ENCODE measurements at regions not wholly inside any gene's neighbourhood (a gene's known extent, or its start where the extent isn't known, plus 50 kb on each side); places are given as distances from the start of the nearest gene placed in this dataset.
A peak's percentile ranks its signal among the peaks of the same experiment; 100 is the strongest.

DNA sequence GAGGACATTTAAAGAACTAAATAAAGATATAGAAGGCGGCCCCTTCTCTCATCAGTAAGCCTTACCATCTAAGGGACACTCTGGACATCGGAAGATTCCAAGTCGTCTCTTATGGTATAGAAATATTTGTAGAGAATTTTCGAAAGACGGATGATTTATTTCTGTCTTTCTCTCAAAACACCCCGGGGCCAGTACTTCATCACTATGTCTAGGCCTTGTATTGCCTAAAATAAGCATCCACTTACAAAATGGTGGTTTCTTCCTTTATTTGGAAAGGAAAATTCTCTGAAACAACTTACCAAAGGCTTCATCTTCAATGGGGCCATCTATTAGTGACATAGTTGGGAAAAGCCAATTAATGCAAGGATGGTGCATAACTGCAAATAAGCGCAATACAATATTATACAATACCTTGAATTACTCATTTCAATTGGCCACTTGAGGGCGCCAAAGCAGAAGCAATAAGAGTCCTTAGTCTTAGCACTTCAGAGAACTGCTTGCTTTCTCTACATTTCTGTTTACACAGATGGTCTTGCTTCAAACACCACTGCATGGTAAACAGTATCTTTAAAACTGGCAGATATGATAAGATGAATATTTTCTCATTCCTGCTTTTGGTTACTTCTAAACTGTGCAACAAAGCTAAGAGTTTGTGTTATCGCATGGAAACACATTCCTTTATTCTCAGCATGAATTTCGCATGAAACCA is 113.2 kb downstream of the VIP start:
- Histone ChIP-seq H3K27me3 (ENCODE audit: control insufficient read depth in 2 of 2, insufficient read depth in 2 of 2, low read length in 2 of 2) (no peaks in the 10 kb centered on the region), H3K4me1 (ENCODE audit: control insufficient read depth in 2 of 2, insufficient read depth in 2 of 2, low read length in 2 of 2) (no peaks in the 10 kb centered on the region), H3K9me3 (ENCODE audit: control insufficient read depth in 2 of 3, low read length in 3 of 3) (no peaks in the 10 kb centered on the region), H3K36me3 (ENCODE audit: control insufficient read depth in 2 of 3, insufficient read depth in 3 of 3, low read length in 3 of 3) (no peaks in the 10 kb centered on the region), H3K27ac (ENCODE audit: low read depth, low read length) (no peak overlapping the region), H3K4me3 (ENCODE audit: low read length) (no peak overlapping the region)
- Mint-ChIP-seq H3K27ac (no peak overlapping the region), H3K9me3 (peaks cover 0 to 1% (median 0%) of the 10 kb centered on the region in 11 donors), H3K4me1 (no peaks in the 10 kb centered on the region), H3K4me3 (no peak overlapping the region), H3K27me3 (peaks cover 7 to 26% (median 23%) of the 10 kb centered on the region in 5 donors), H3K36me3 (no peaks in the 10 kb centered on the region)
- ChIA-PET POLR2A (no interaction called here), CTCF (interaction anchor here (0.8 to 1.8 kb wide), 5 partner anchors 13 to 162 kb away, joined by 3 to 5 read pairs (median 4); no protein-coding TSS in a partner anchor)
- intact Hi-C loops (cut with micrococcal nuclease), result loop anchor here (1.0 to 5.0 kb wide), 6 partner anchors 34 to 649 kb away; no protein-coding TSS in a partner anchor
- peak; percentile 79 for ATAC-seq
- DNase-seq, result peak; percentile 14 to 62 (median 49)

DNA sequence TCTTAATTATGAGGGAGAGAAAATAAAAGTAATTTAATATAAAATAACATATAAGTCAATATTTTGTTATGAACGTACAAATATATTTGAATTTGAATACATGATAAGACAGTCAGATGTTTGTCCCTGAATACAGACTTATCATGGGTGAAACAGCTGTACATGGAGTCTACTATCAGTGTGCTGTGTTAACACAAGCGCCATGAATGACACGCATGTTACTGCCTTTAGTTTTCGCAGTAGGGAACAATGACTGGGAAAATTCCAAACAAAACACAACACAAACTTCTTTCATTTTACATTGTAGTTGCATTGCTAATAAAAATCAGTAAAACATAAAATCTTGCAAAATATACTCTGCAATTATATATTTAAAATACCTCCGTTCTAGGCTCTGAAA is 108.6 kb downstream of the FBXO5 start:
- CTCF ChIA-PET, result no interaction called here

DNA sequence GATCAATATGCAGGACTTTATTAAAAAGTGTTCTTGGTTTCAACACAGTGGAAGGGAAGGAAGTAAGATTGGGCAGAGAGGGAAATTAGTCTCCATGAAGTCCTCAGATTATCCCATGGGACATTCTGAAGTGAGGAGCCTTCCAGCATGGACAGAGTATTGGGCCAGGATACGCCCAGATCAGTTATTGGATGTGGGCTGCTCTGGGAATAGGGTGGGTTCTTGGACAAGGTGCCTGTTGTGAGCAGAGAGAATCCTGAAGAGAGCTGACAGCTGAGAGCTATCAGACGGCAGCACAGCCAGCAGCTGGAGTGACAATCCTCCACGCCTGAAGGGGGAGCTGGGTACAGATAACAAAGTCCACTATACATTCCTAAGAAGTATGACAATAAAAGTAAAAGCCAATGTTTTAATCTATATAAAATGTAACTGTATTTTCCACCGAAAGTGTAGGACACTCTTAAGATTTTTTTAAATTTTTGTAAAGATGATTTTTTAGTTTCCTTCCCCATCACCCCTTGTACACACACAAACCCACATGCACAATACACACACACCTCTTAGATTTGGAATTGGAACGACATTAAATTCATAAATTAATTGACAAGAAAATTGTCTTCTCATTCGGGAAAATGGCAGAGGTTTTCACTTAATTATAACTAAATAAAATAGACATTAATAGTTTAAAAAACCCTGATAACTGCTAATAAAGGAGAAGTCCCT is 107.8 kb downstream of the FBXO5 start:
- no peak overlapping the region for H3K27ac ChIP-seq (ENCODE audit: low read depth, low read length)
- no peak overlapping the region for H3K27ac Mint-ChIP-seq
- ChIA-PET CTCF (no interaction called here), POLR2A (no interaction called here)
- no peaks in the 10 kb centered on the region for H3K36me3 ChIP-seq (ENCODE audit: control insufficient read depth in 2 of 3, insufficient read depth in 3 of 3, low read length in 3 of 3)
- no peak for DNase-seq
- H3K27me3 ChIP-seq (ENCODE audit: control insufficient read depth in 2 of 2, insufficient read depth in 2 of 2, low read length in 2 of 2), result no peaks in the 10 kb centered on the region
- H3K27me3 Mint-ChIP-seq, result peaks cover 2 to 53% (median 36%) of the 10 kb centered on the region in 5 donors
- intact Hi-C loops (cut with micrococcal nuclease), result no loop called here
- no peaks in the 10 kb centered on the region for H3K4me1 ChIP-seq (ENCODE audit: control insufficient read depth in 2 of 2, insufficient read depth in 2 of 2, low read length in 2 of 2)
- no peak overlapping the region for H3K4me3 Mint-ChIP-seq
- H3K4me3 ChIP-seq (ENCODE audit: low read length), result no peak overlapping the region
- H3K9me3 Mint-ChIP-seq, result peaks cover 0 to 15% (median 8%) of the 10 kb centered on the region in 11 donors
- ATAC-seq, result no peak
- H3K36me3 Mint-ChIP-seq, result peaks cover 0 to 8% (median 0%) of the 10 kb centered on the region in 5 donors
- H3K9me3 ChIP-seq (ENCODE audit: control insufficient read depth in 2 of 3, low read length in 3 of 3), result no peaks in the 10 kb centered on the region
- no peaks in the 10 kb centered on the region for H3K4me1 Mint-ChIP-seq

More for the DNA sequence above, 108.6 kb downstream of the FBXO5 start:
- Mint-ChIP-seq H3K4me3 (no peak overlapping the region), H3K36me3 (peaks cover 0 to 2% (median 0%) of the 10 kb centered on the region in 5 donors), H3K9me3 (peaks cover 0 to 8% (median 1%) of the 10 kb centered on the region in 11 donors), H3K4me1 (no peaks in the 10 kb centered on the region), H3K27me3 (peaks cover 2 to 48% (median 34%) of the 10 kb centered on the region in 5 donors), H3K27ac (no peak overlapping the region)
- no peaks in the 10 kb centered on the region for H3K36me3 ChIP-seq (ENCODE audit: control insufficient read depth in 2 of 3, insufficient read depth in 3 of 3, low read length in 3 of 3)
- no peak overlapping the region for H3K27ac ChIP-seq (ENCODE audit: low read depth, low read length)
- no peak overlapping the region for H3K4me3 ChIP-seq (ENCODE audit: low read length)
- no peak for ATAC-seq
- no peak for DNase-seq
- no peaks in the 10 kb centered on the region for H3K27me3 ChIP-seq (ENCODE audit: control insufficient read depth in 2 of 2, insufficient read depth in 2 of 2, low read length in 2 of 2)
- intact Hi-C loops (cut with micrococcal nuclease), result no loop called here
- no peaks in the 10 kb centered on the region for H3K9me3 ChIP-seq (ENCODE audit: control insufficient read depth in 2 of 3, low read length in 3 of 3)
- H3K4me1 ChIP-seq (ENCODE audit: control insufficient read depth in 2 of 2, insufficient read depth in 2 of 2, low read length in 2 of 2), result no peaks in the 10 kb centered on the region
- POLR2A ChIA-PET, result no interaction called here

DNA sequence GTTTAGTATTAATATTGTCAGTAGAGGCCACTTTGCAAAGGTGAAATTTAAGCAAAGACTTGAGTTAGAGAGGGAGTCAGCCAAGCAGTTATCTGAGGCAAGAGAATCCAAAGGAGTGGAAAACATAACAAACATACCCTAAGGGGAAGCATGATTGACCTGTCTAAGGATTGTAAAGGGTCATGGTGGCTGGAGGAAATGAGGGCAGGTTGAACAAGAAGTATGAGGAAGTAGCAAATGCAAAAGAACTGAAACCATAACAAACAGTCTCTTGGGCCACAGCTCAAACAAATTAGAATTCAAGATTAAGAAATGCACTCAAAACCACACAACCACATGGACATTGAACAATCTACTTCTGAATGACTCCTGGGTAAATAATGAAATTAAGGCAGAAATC is 103.2 kb downstream of the FBXO5 start:
- CTCF ChIA-PET, result no interaction called here
- Mint-ChIP-seq H3K27me3 (peaks cover 3 to 45% (median 26%) of the 10 kb centered on the region in 5 donors), H3K9me3 (peaks cover 0 to 43% (median 16%) of the 10 kb centered on the region in 11 donors), H3K27ac (no peak overlapping the region), H3K36me3 (peaks cover 0 to 13% (median 0%) of the 10 kb centered on the region in 5 donors), H3K4me1 (no peaks in the 10 kb centered on the region), H3K4me3 (no peak overlapping the region)
- H3K36me3 ChIP-seq (ENCODE audit: control insufficient read depth in 2 of 3, insufficient read depth in 3 of 3, low read length in 3 of 3), result no peaks in the 10 kb centered on the region
- no peak overlapping the region for H3K27ac ChIP-seq (ENCODE audit: low read depth, low read length)
- intact Hi-C loops (cut with micrococcal nuclease), result no loop called here
- no peak overlapping the region for H3K4me3 ChIP-seq (ENCODE audit: low read length)
- ATAC-seq, result no peak
- DNase-seq, result no peak
- POLR2A ChIA-PET, result no interaction called here
- peaks cover 0 to 3% (median 0%) of the 10 kb centered on the region in 3 experiments for H3K9me3 ChIP-seq (ENCODE audit: control insufficient read depth in 2 of 3, low read length in 3 of 3)
- H3K4me1 ChIP-seq (ENCODE audit: control insufficient read depth in 2 of 2, insufficient read depth in 2 of 2, low read length in 2 of 2), result no peaks in the 10 kb centered on the region
- no peaks in the 10 kb centered on the region for H3K27me3 ChIP-seq (ENCODE audit: control insufficient read depth in 2 of 2, insufficient read depth in 2 of 2, low read length in 2 of 2)

DNA sequence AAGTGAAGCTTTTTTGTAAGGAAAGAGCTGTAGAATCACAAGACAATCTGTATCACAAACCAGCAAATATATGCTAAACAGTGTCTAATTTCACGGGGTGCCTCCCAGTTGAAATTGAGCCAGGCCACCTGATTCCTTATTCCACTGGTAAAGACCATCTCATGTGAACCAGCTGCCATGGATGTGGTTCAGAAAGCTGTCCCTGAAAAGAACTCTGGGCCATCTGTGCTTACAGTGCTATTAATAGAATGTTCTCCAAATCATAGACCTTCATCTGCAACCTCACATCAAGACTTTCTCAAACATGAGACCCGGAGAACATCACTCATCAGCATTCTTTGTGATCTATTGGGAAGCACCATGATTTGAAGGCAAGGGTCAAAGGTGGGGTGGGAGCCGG is 89.7 kb downstream of the FBXO5 start:
- Histone ChIP-seq H3K27me3 (ENCODE audit: control insufficient read depth in 2 of 2, insufficient read depth in 2 of 2, low read length in 2 of 2) (no peaks in the 10 kb centered on the region), H3K4me3 (ENCODE audit: low read length) (no peak overlapping the region), H3K27ac (ENCODE audit: low read depth, low read length) (no peak overlapping the region), H3K9me3 (ENCODE audit: control insufficient read depth in 2 of 3, low read length in 3 of 3) (no peaks in the 10 kb centered on the region), H3K4me1 (ENCODE audit: control insufficient read depth in 2 of 2, insufficient read depth in 2 of 2, low read length in 2 of 2) (no peaks in the 10 kb centered on the region), H3K36me3 (ENCODE audit: control insufficient read depth in 2 of 3, insufficient read depth in 3 of 3, low read length in 3 of 3) (no peaks in the 10 kb centered on the region)
- Mint-ChIP-seq H3K27me3 (peaks cover 25 to 43% (median 41%) of the 10 kb centered on the region in 5 donors), H3K36me3 (no peaks in the 10 kb centered on the region), H3K9me3 (peaks cover 0 to 5% (median 0%) of the 10 kb centered on the region in 11 donors), H3K4me3 (no peak overlapping the region), H3K4me1 (peaks cover 0 to 5% (median 0%) of the 10 kb centered on the region in 7 donors), H3K27ac (no peak overlapping the region)
- POLR2A ChIA-PET, result no interaction called here
- ATAC-seq (no peak), DNase-seq (no peak)
- intact Hi-C loops (cut with micrococcal nuclease), result no loop called here
- CTCF ChIA-PET, result no interaction called here

DNA sequence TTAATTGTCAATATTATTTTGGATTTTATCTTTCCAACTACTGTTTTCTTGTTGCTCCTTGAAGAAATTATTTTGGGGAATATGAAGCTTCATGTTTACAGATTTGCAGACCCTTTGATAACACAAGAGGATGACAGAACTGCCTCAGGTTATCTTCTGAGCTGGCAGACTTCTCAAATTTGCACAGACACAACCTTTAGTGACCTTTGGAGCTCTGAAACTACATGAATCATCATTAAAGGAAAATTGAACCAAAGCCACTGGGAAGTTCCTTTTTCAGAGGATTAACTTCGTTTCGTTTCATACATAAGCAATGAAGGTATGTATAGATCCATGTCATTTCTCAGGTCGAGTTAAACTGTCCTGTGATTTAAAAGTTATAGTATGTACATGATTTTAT is 85.9 kb downstream of the FBXO5 start:
- intact Hi-C loops (cut with micrococcal nuclease), result loop anchor here (2.0 to 5.0 kb wide), 2 partner anchors 35 to 1206 kb away; no protein-coding TSS in a partner anchor
- no peak for ATAC-seq
- POLR2A ChIA-PET, result no interaction called here
- no peak for DNase-seq
- Histone ChIP-seq H3K27ac (ENCODE audit: low read depth, low read length) (no peak overlapping the region), H3K4me3 (ENCODE audit: low read length) (no peak overlapping the region), H3K4me1 (ENCODE audit: control insufficient read depth in 2 of 2, insufficient read depth in 2 of 2, low read length in 2 of 2) (no peaks in the 10 kb centered on the region), H3K27me3 (ENCODE audit: control insufficient read depth in 2 of 2, insufficient read depth in 2 of 2, low read length in 2 of 2) (no peaks in the 10 kb centered on the region), H3K9me3 (ENCODE audit: control insufficient read depth in 2 of 3, low read length in 3 of 3) (no peaks in the 10 kb centered on the region), H3K36me3 (ENCODE audit: control insufficient read depth in 2 of 3, insufficient read depth in 3 of 3, low read length in 3 of 3) (no peaks in the 10 kb centered on the region)
- no peak overlapping the region for H3K4me3 Mint-ChIP-seq
- no peaks in the 10 kb centered on the region for H3K36me3 Mint-ChIP-seq
- H3K9me3 Mint-ChIP-seq, result no peaks in the 10 kb centered on the region
- peaks cover 20 to 36% (median 32%) of the 10 kb centered on the region in 5 donors for H3K27me3 Mint-ChIP-seq
- no peak overlapping the region for H3K27ac Mint-ChIP-seq
- peaks cover 0 to 5% (median 0%) of the 10 kb centered on the region in 7 donors for H3K4me1 Mint-ChIP-seq
- CTCF ChIA-PET, result interaction anchor here (1.2 to 1.3 kb wide), 2 partner anchors 51 to 127 kb away, joined by 3 read pairs; no protein-coding TSS in a partner anchor

All from naive thymus-derived CD4-positive, alpha-beta T cell (primary cell).